H1 (cell line): ENCODE measurements at regions not wholly inside any gene's neighbourhood (a gene's known extent, or its start where the extent isn't known, plus 50 kb on each side); places are given as distances from the start of the nearest gene placed in this dataset.

ENCODE experiments used
- CTCF ChIA-PET: fragments of 300-600 bp; sonication (Branson Sonifier 250); formaldehyde crosslinking; loops from one replicate; lab custom pipeline; 2021; ENCODE audit not compliant: partially characterized antibody; lab: Charles Lee
- POLR2A ChIA-PET: fragments of 300-600 bp; sonication (Branson Sonifier 250); formaldehyde crosslinking; loops from one replicate; lab custom pipeline; 2021; ENCODE audit warnings: inconsistent platforms; ENCODE audit not compliant: partially characterized antibody; lab: Charles Lee
- DNase-seq, 2 experiments: peaks; one replicate each; pipeline versions ENCODE4 v3.0.0 to v3.0.0-alpha.2; 2010 to 2022; ENCODE audit warnings: low spot score in 2 of 2, low read depth in 1 of 2, mixed read lengths in 1 of 2
- FAIRE-seq: peaks from 2 replicates; lab custom pipeline; 2011; peaks lifted over from hg19 to GRCh38; lab: Jason Lieb, UNC
- H2AFZ ChIP-seq: 2 replicates; pipeline ENCODE4 v1.8.1; 2012; ENCODE audit warnings: low read length, inconsistent platforms
- H2AK5ac ChIP-seq: 2 replicates; pipeline ENCODE4 v1.6.1; 2013; ENCODE audit warnings: low read depth, low read length
- H2BK120ac ChIP-seq: replicated peaks from 2 replicates; pipeline ENCODE3; 2013; ENCODE audit warnings: low read depth, low read length, inconsistent platforms
- H2BK12ac ChIP-seq: 2 replicates; pipeline ENCODE4 v1.6.1; 2013; ENCODE audit warnings: low read depth, low read length
- H2BK15ac ChIP-seq: 2 replicates; pipeline ENCODE4 v1.6.1; 2013; ENCODE audit warnings: low read length
- H2BK20ac ChIP-seq: 2 replicates; pipeline ENCODE4 v1.6.1; 2013; ENCODE audit warnings: low read length
- H2BK5ac ChIP-seq: 2 replicates; pipeline ENCODE4 v1.6.1; 2013; ENCODE audit warnings: low read depth, low read length
- H3K14ac ChIP-seq: 2 replicates; pipeline ENCODE4 v1.6.1; 2013; ENCODE audit warnings: inconsistent platforms; ENCODE audit not compliant: insufficient read length
- H3K18ac ChIP-seq: 2 replicates; pipeline ENCODE4 v1.6.1; 2013; ENCODE audit warnings: low read length; ENCODE audit errors: extremely low read depth
- H3K23ac ChIP-seq: 2 replicates; pipeline ENCODE4 v1.6.1; 2013; ENCODE audit warnings: inconsistent platforms; ENCODE audit not compliant: insufficient read length
- H3K23me2 ChIP-seq: 2 replicates; pipeline ENCODE4 v1.6.1; 2013; ENCODE audit warnings: low read depth, low read length
- H3K27ac ChIP-seq: 2 replicates; pipeline ENCODE4 v1.6.1; 2011; ENCODE audit warnings: low read depth, low read length, inconsistent platforms
- H3K27me3 ChIP-seq, 4 experiments: replicated peaks in 1 of 4; 1 replicate in 1 of 4; 2 replicates in 3 of 4; pipeline versions ENCODE4 v1.6.1 to v1.8.1; 2011 to 2013; ENCODE audit warnings: low read length in 3 of 4, mild to moderate bottlenecking in 3 of 4, inconsistent platforms in 2 of 4, mixed read lengths in 2 of 4, moderate library complexity in 1 of 4; ENCODE audit not compliant: control insufficient read depth in 3 of 4, insufficient read depth in 3 of 4; ENCODE audit errors: extremely low read depth in 1 of 4
- H3K36me3 ChIP-seq, 4 experiments: 2 replicates each; pipeline versions ENCODE4 v1.6.1 to v1.8.1; 2011 to 2013; ENCODE audit warnings: mild to moderate bottlenecking in 4 of 4, low read length in 3 of 4, moderate library complexity in 2 of 4, control low read depth in 1 of 4, inconsistent platforms in 1 of 4; ENCODE audit not compliant: insufficient read depth in 4 of 4, control insufficient read depth in 2 of 4
- H3K4ac ChIP-seq: replicated peaks from 2 replicates; pipeline ENCODE3; 2013; ENCODE audit warnings: low read length, low read depth, mixed read lengths, inconsistent platforms; ENCODE audit not compliant: insufficient read length
- H3K4me1 ChIP-seq, 4 experiments: replicated peaks in 1 of 4; 1 replicate in 1 of 4; 2 replicates in 3 of 4; pipeline versions ENCODE4 v1.6.1 to v1.8.1; 2011 to 2013; ENCODE audit warnings: low read length in 3 of 4, inconsistent platforms in 2 of 4, mixed read lengths in 1 of 4; ENCODE audit not compliant: insufficient read depth in 4 of 4, control insufficient read depth in 3 of 4
- H3K4me2 ChIP-seq, 2 experiments: 2 replicates each; pipeline versions ENCODE4 v1.6.1 to v1.8.1; 2011 to 2013; ENCODE audit warnings: low read depth in 2 of 2, low read length in 2 of 2, control low read depth in 1 of 2, inconsistent platforms in 1 of 2, mild to moderate bottlenecking in 1 of 2; ENCODE audit not compliant: insufficient read depth in 1 of 2
- H3K4me3 ChIP-seq, 4 experiments: fragments of 200-600, 300-600 bp in 1 of 4; sonication (generic), shearing (Covaris generic), sonication (Bioruptor Twin) in 1 of 4; 2 replicates each; pipeline versions ENCODE4 v1.5.1 to v1.8.1; 2011 to 2016; ENCODE audit warnings: low read length in 4 of 4, low read depth in 3 of 4, control low read depth in 2 of 4, inconsistent platforms in 2 of 4, mild to moderate bottlenecking in 2 of 4, mixed read lengths in 1 of 4, moderate library complexity in 1 of 4; ENCODE audit not compliant: insufficient read depth in 2 of 4; ENCODE audit errors: extremely low read depth in 1 of 4
- H3K56ac ChIP-seq: replicated peaks from 2 replicates; pipeline ENCODE3; 2013; ENCODE audit warnings: low read depth, mild to moderate bottlenecking, mixed read lengths, low read length, inconsistent platforms; ENCODE audit not compliant: insufficient read length
- H3K79me1 ChIP-seq: 2 replicates; pipeline ENCODE4 v1.6.1; 2013; ENCODE audit warnings: low read depth, low read length, control low read depth
- H3K79me2 ChIP-seq, 2 experiments: 2 replicates each; pipeline versions ENCODE4 v1.6.1 to v1.8.1; 2012 to 2013; ENCODE audit warnings: low read length in 2 of 2, mild to moderate bottlenecking in 2 of 2, inconsistent platforms in 1 of 2; ENCODE audit not compliant: insufficient read depth in 2 of 2, control insufficient read depth in 1 of 2
- H3K9ac ChIP-seq, 4 experiments: replicated peaks in 1 of 4; 1 replicate in 1 of 4; 2 replicates in 3 of 4; pipeline versions ENCODE4 v1.6.1 to v1.8.1; 2011 to 2013; ENCODE audit warnings: low read depth in 3 of 4, low read length in 3 of 4, control low read depth in 2 of 4, mild to moderate bottlenecking in 2 of 4, moderate library complexity in 2 of 4, inconsistent platforms in 1 of 4; ENCODE audit errors: extremely low read depth in 1 of 4
- H3K9me3 ChIP-seq, 2 experiments: 2 replicates each; pipeline versions ENCODE4 v1.6.1 to v1.8.1; 2012 to 2013; ENCODE audit warnings: mild to moderate bottlenecking in 2 of 2, moderate library complexity in 2 of 2, control low read depth in 1 of 2, inconsistent platforms in 1 of 2, low read depth in 1 of 2, low read length in 1 of 2, mixed read lengths in 1 of 2; ENCODE audit not compliant: insufficient read depth in 2 of 2
- H4K20me1 ChIP-seq, 2 experiments: replicated peaks in 1 of 2; 2 replicates each; pipeline versions ENCODE3 to v1.8.1; 2011 to 2013; ENCODE audit warnings: inconsistent platforms in 2 of 2, low read length in 2 of 2, mild to moderate bottlenecking in 1 of 2; ENCODE audit not compliant: insufficient read depth in 2 of 2, control insufficient read depth in 1 of 2
- H4K5ac ChIP-seq: 2 replicates; pipeline ENCODE4 v1.6.1; 2013; ENCODE audit warnings: low read length, low read depth, mixed read lengths, inconsistent platforms; ENCODE audit not compliant: insufficient read length
- H4K8ac ChIP-seq: 2 replicates; pipeline ENCODE4 v1.8.0; 2013; ENCODE audit warnings: mild to moderate bottlenecking, moderate library complexity, low read length, inconsistent platforms; ENCODE audit not compliant: insufficient read depth; ENCODE audit errors: extremely low read depth
- H4K91ac ChIP-seq: replicated peaks from 2 replicates; pipeline ENCODE3; 2013; ENCODE audit warnings: low read length, mixed read lengths, inconsistent platforms; ENCODE audit not compliant: insufficient read length
- BRCA1 ChIP-seq: IDR thresholded peaks from 2 replicates; pipeline ENCODE4 v1.6.1; 2012; ENCODE audit warnings: low read depth, low read length, improper control_type of control experiment
- CEBPB ChIP-seq: IDR thresholded peaks from 2 replicates; pipeline ENCODE4 v1.6.1; 2012; ENCODE audit warnings: low read depth, low read length
- CHD2 ChIP-seq: IDR thresholded peaks from 2 replicates; pipeline ENCODE4 v1.6.1; 2012; ENCODE audit warnings: low read length, improper control_type of control experiment
- EGR1 ChIP-seq: IDR thresholded peaks from 2 replicates; pipeline ENCODE4 v1.6.1; 2011; ENCODE audit warnings: low read depth, low read length, borderline replicate concordance
- EP300 ChIP-seq, 2 experiments: IDR thresholded peaks; 1 replicate in 1 of 2; 2 replicates in 1 of 2; pipeline ENCODE4 v1.6.1; 2011 to 2012; ENCODE audit warnings: low read depth in 2 of 2, low read length in 2 of 2, mild to moderate bottlenecking in 2 of 2, borderline replicate concordance in 1 of 2, inconsistent platforms in 1 of 2, moderate library complexity in 1 of 2
- GABPA ChIP-seq: IDR thresholded peaks from 2 replicates; pipeline ENCODE4 v1.6.1; 2011; ENCODE audit warnings: mild to moderate bottlenecking, low read length, moderate library complexity, borderline replicate concordance; ENCODE audit not compliant: insufficient read depth
- HDAC6 ChIP-seq: IDR thresholded peaks from one replicate; pipeline ENCODE4 v1.7.1; 2012; ENCODE audit warnings: low read depth, mild to moderate bottlenecking, inconsistent platforms, low read length, moderate library complexity
- KDM5A ChIP-seq: fragments of 200-600 bp; IDR thresholded peaks from 2 replicates; pipeline ENCODE4 v1.7.1; 2012; ENCODE audit warnings: mild to moderate bottlenecking, low read length, inconsistent platforms, mixed read lengths
- POLR2AphosphoS5 ChIP-seq: IDR thresholded peaks from 2 replicates; pipeline ENCODE4 v1.6.1; 2011; ENCODE audit warnings: low read depth, low read length
- RBBP5 ChIP-seq: IDR thresholded peaks from 2 replicates; pipeline ENCODE4 v1.7.1; 2012; ENCODE audit warnings: low read depth, mild to moderate bottlenecking, inconsistent platforms, low read length, moderate library complexity, borderline replicate concordance
- TEAD4 ChIP-seq: IDR thresholded peaks from 2 replicates; pipeline ENCODE4 v1.6.1; 2012; ENCODE audit warnings: low read depth, low read length, inconsistent platforms, mixed read lengths
- ZNF274 ChIP-seq: IDR thresholded peaks from 2 replicates; pipeline ENCODE4 v1.7.0; 2012; ENCODE audit warnings: low read length, borderline replicate concordance; ENCODE audit errors: extremely low read depth
- WGBS, 2 experiments: shearing (Covaris generic) in 1 of 2; methylation state at CpG; one replicate each; pipeline versions ENCODE4 v1.1.6 to v1.1.7; 2013 to 2015; ENCODE audit warnings: low lambda C conversion rate in 2 of 2, mixed read lengths in 2 of 2, inconsistent platforms in 1 of 2, low coverage in 1 of 2, missing lambda C conversion rate in 1 of 2; ENCODE audit not compliant: insufficient replicate concordance in 2 of 2, insufficient coverage in 1 of 2, insufficient read length in 1 of 2; ENCODE audit errors: extremely low coverage in 1 of 2, missing lambda C conversion rate in 1 of 2; 5-methylcytosine and 5-hydroxymethylcytosine counted together
- TF ChIP-seq, protein P1 (sequence below): IDR thresholded peaks from 2 replicates; pipeline ENCODE4 v1.6.1; 2012; ENCODE audit warnings: inconsistent platforms
- TF ChIP-seq, protein P2 (sequence below): IDR thresholded peaks from 2 replicates; pipeline ENCODE4 v1.6.1; 2012; ENCODE audit warnings: inconsistent platforms

DNA sequence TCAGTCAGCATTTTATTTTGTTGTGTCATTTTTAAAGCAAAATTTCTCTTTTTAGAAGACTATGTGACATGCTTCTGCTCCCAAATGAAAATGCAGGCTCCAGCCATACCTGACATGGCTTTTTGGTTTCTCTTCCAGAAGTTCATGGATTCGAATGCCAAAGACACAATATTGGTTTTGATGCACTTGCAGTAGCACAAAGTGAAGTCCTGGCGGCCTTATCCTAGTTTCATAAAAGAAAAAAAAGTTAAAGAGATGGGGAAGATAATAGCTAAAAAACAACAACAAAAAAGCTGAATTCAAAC lies 62.7 kb downstream of the NR2F2 start:
- Histone ChIP-seq H2BK120ac (no peak overlapping the region), H3K23ac (no peak overlapping the region), H4K20me1 (no peaks in the 10 kb centered on the region), H3K4ac (no peak overlapping the region), H3K14ac (no peak overlapping the region), H4K91ac (no peak overlapping the region), H3K9ac (no peak overlapping the region), H3K36me3 (no peaks in the 10 kb centered on the region), H3K4me3 (no peak overlapping the region), H2AFZ (no peak overlapping the region), H3K4me2 (no peak overlapping the region), H2BK15ac (no peak overlapping the region), H3K56ac (no peak overlapping the region), H2AK5ac (no peak overlapping the region), H4K8ac (no peak overlapping the region), H3K9me3 (no peaks in the 10 kb centered on the region), H3K27ac (no peak overlapping the region), H2BK5ac (no peak overlapping the region), H3K79me1 (no peaks in the 10 kb centered on the region), H2BK20ac (no peak overlapping the region), H3K27me3 (peaks cover 0 to 7% (median 0%) of the 10 kb centered on the region in 4 experiments; a peak in 3 of 7 replicates), H3K23me2 (0 out of 2 replicates have a peak, but pooled peaks cover 2% of the 10 kb centered on the region), H3K4me1 (peaks cover 0 to 7% (median 3%) of the 10 kb centered on the region in 4 experiments; a peak in 3 of 7 replicates), H3K18ac (no peak overlapping the region), H2BK12ac (no peak overlapping the region), H4K5ac (no peak overlapping the region), H3K79me2 (no peaks in the 10 kb centered on the region)
- TF ChIP-seq EGR1 (no peak), ZNF274 (no peak), BRCA1 (no peak), GABPA (no peak), CHD2 (no peak), EP300 (IDR thresholded peaks at IDR 0.05; ENCODE audit: borderline replicate concordance in 1 of 2, low read depth in 2 of 2, low read length in 2 of 2) (no peak), KDM5A (no peak), HDAC6 (no peak), CEBPB (no peak), POLR2AphosphoS5 (no peak), TEAD4 (no peak), RBBP5 (no peak)
- TF ChIP-seq, protein P1, sequence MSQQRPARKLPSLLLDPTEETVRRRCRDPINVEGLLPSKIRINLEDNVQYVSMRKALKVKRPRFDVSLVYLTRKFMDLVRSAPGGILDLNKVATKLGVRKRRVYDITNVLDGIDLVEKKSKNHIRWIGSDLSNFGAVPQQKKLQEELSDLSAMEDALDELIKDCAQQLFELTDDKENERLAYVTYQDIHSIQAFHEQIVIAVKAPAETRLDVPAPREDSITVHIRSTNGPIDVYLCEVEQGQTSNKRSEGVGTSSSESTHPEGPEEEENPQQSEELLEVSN: no peak
- TF ChIP-seq, protein P2, sequence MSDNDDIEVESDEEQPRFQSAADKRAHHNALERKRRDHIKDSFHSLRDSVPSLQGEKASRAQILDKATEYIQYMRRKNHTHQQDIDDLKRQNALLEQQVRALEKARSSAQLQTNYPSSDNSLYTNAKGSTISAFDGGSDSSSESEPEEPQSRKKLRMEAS: no peak
- CTCF ChIA-PET: interaction anchor here (0.6 to 0.8 kb wide), 2 partner anchors 52 to 229 kb away, joined by 3 read pairs; no protein-coding TSS in a partner anchor
- POLR2A ChIA-PET: no interaction called here
- DNase-seq (no peak), FAIRE-seq (no peak)
- WGBS, 2 experiments: 89% methylated on average over 2 of the region's 2 CpGs; no CpG with 5 or more reads in 1 of the 2 experiments
